Spleen (tissue), 11 donors: ENCODE measurements at regions not wholly inside any gene's neighbourhood (a gene's known extent, or its start where the extent isn't known, plus 50 kb on each side); places are given as distances from the start of the nearest gene placed in this dataset.

Source experiments
- DNase-seq: peaks from one replicate; pipeline ENCODE4 v3.0.0-alpha.2; 2020
- H3K27ac ChIP-seq, 8 donors: fragments of 200-600 bp; sonication (generic) in 7 of 8; 1 replicate in 4 of 8; 2 replicates in 4 of 8; pipeline versions ENCODE4 v1.5.0 to v1.8.0; 2016 to 2021; ENCODE audit warnings: inconsistent platforms in 4 of 8, mild to moderate bottlenecking in 4 of 8, moderate library complexity in 1 of 8
- H3K27me3 ChIP-seq, 7 donors: fragments of 200-600 bp; sonication (generic) in 6 of 7; replicated peaks in 1 of 7; 1 replicate in 4 of 7; 2 replicates in 3 of 7; pipeline versions ENCODE4 v1.5.0 to v1.8.0; 2016 to 2021; ENCODE audit warnings: inconsistent platforms in 3 of 7, mild to moderate bottlenecking in 1 of 7
- H3K36me3 ChIP-seq, 6 donors: fragments of 200-600 bp; sonication (generic) in 5 of 6; 1 replicate in 4 of 6; 2 replicates in 2 of 6; pipeline versions ENCODE4 v1.5.0 to v1.8.0; 2016 to 2021; ENCODE audit warnings: inconsistent platforms in 2 of 6
- H3K4me1 ChIP-seq, 6 donors: fragments of 200-600 bp; sonication (generic) in 5 of 6; 1 replicate in 3 of 6; 2 replicates in 3 of 6; pipeline versions ENCODE4 v1.5.0 to v1.8.0; 2016 to 2021; ENCODE audit warnings: inconsistent platforms in 3 of 6
- H3K4me3 ChIP-seq, 8 donors: fragments of 200-600 bp; sonication (generic) in 7 of 8; 1 replicate in 4 of 8; 2 replicates in 4 of 8; pipeline versions ENCODE4 v1.5.0 to v1.8.0; 2016 to 2021; ENCODE audit warnings: inconsistent platforms in 4 of 8, mild to moderate bottlenecking in 4 of 8, moderate library complexity in 2 of 8
- H3K9me3 ChIP-seq, 8 donors: fragments of 200-600 bp; sonication (generic) in 7 of 8; 1 replicate in 4 of 8; 2 replicates in 4 of 8; pipeline versions ENCODE4 v1.5.0 to v1.8.0; 2016 to 2021; ENCODE audit warnings: inconsistent platforms in 4 of 8
- CTCF ChIP-seq, 11 experiments: fragments of 200-600 bp in 7 of 11; fragments of 450-650 bp in 4 of 11; sonication (generic) in 4 of 11; IDR thresholded peaks in 8 of 11; conservative IDR thresholded peaks in 3 of 11; 1 replicate in 7 of 11; 2 replicates in 4 of 11; pipeline versions ENCODE4 v1.4.0 to v1.8.0; 2016 to 2021; ENCODE audit warnings: antibody characterized with exemption in 11 of 11, inconsistent platforms in 4 of 11, mild to moderate bottlenecking in 1 of 11
- POLR2A ChIP-seq, 3 donors: fragments of 450-650 bp; IDR thresholded peaks; one replicate each; pipeline ENCODE4 v1.5.1; 2017; ENCODE audit warnings: antibody characterized with exemption in 3 of 3, mild to moderate bottlenecking in 1 of 3
- POLR2AphosphoS5 ChIP-seq, 3 donors: sonication (generic); formaldehyde crosslinking; IDR thresholded peaks; one replicate each; pipeline ENCODE4 v1.5.1; 2017; ENCODE audit warnings: antibody characterized with exemption in 3 of 3
- WGBS, 5 donors: extraction: QIAGEN DNeasy Blood & Tissue Kit in 3 of 5; methylation state at CpG; one replicate each; pipeline versions ENCODE4 v1.1.5 to v1.1.7; 2013 to 2018; 5-methylcytosine and 5-hydroxymethylcytosine counted together
- intact Hi-C: fragments of 100-400 bp; cut with DNase I; formaldehyde crosslinking; loops from one replicate; pipeline ENCODE4 v1.15.0; 2023; ENCODE audit warnings: low total_unique reads
- donor health status: healthy with polysubstance abuse.
- donor health status: DM: no; HTN: no; CAD: no; lungs with moderate emphysema.
- donor health status: DM: no; HTN: no; CAD: no.
- donor health status: Bipolar disorder and iron deficiency.
- donor health status: healthy.
- donor health status: DM: no; HTN: no; CAD: no.
- donor health status: DM: yes; HTN: yes; CAD: no.

GRCh38 chr12:28063355-28063880 lies 90.9 kb upstream of the PTHLH start:
- Histone ChIP-seq H3K27ac (peak overlapping the region in 6 of 8 donors; percentile 20 to 64 (median 49)), H3K4me1 (peaks cover 0 to 3% (median 0%) of the 10 kb centered on the region in 6 donors), H3K4me3 (no peak overlapping the region), H3K9me3 (no peaks in the 10 kb centered on the region), H3K36me3 (no peaks in the 10 kb centered on the region), H3K27me3 (no peaks in the 10 kb centered on the region)
- 50 to 70% (median 61%) methylated on average over 2 of the region's 2 CpGs for WGBS, 5 donors
- DNase-seq: no peak
- intact Hi-C loops: no loop called here
- no peak for TF ChIP-seq CTCF (IDR thresholded peaks at IDR 0.05 in 8 of 11, conservative IDR thresholded peaks at IDR 0.05 in 3 of 11)

GRCh38 chr12:28065374-28065773 lies 92.8 kb upstream of the PTHLH start:
- WGBS, 5 donors: 73 to 85% (median 82%) methylated on average over 2 of the region's 2 CpGs
- H3K4me1 ChIP-seq: peaks cover 0 to 3% (median 0%) of the 10 kb centered on the region in 6 donors

GRCh38 chr12:28065889-28066630 lies 93.5 kb upstream of the PTHLH start:
- no peak for DNase-seq
- Histone ChIP-seq H3K36me3 (no peaks in the 10 kb centered on the region), H3K27me3 (no peaks in the 10 kb centered on the region), H3K27ac (no peak overlapping the region), H3K9me3 (peaks cover 0 to 4% (median 2%) of the 10 kb centered on the region in 8 donors), H3K4me1 (peaks cover 0 to 3% (median 0%) of the 10 kb centered on the region in 6 donors), H3K4me3 (no peak overlapping the region)
- intact Hi-C loops: no loop called here
- WGBS, 5 donors: 51 to 76% (median 68%) methylated on average over 1 of the region's 1 CpG
- no peak for TF ChIP-seq POLR2AphosphoS5 (IDR thresholded peaks at IDR 0.05)
- no peak for TF ChIP-seq CTCF (IDR thresholded peaks at IDR 0.05 in 8 of 11, conservative IDR thresholded peaks at IDR 0.05 in 3 of 11)

More at GRCh38 chr12:28065374-28065773, 92.8 kb upstream of the PTHLH start:
- no peak for TF ChIP-seq POLR2A (IDR thresholded peaks at IDR 0.05)
- no peak for TF ChIP-seq POLR2AphosphoS5 (IDR thresholded peaks at IDR 0.05)
- TF ChIP-seq CTCF (IDR thresholded peaks at IDR 0.05 in 8 of 11, conservative IDR thresholded peaks at IDR 0.05 in 3 of 11): no peak
- no peaks in the 10 kb centered on the region for H3K9me3 ChIP-seq
- H3K4me3 ChIP-seq: no peak overlapping the region
- H3K36me3 ChIP-seq: no peaks in the 10 kb centered on the region
- DNase-seq: no peak
- no peaks in the 10 kb centered on the region for H3K27me3 ChIP-seq
- no peak overlapping the region for H3K27ac ChIP-seq
- intact Hi-C loops: no loop called here

GRCh38 chr12:28066879-28067278 lies 94.3 kb upstream of the PTHLH start:
- TF ChIP-seq POLR2AphosphoS5 (IDR thresholded peaks at IDR 0.05): no peak
- no peak for TF ChIP-seq POLR2A (IDR thresholded peaks at IDR 0.05)
- no peak for TF ChIP-seq CTCF (IDR thresholded peaks at IDR 0.05 in 8 of 11, conservative IDR thresholded peaks at IDR 0.05 in 3 of 11)
- no peak overlapping the region for H3K4me3 ChIP-seq
- WGBS, 5 donors: 84 to 95% (median 92%) methylated on average over 1 of the region's 1 CpG
- intact Hi-C loops: no loop called here
- peaks cover 0 to 12% (median 9%) of the 10 kb centered on the region in 8 donors for H3K9me3 ChIP-seq
- peaks cover 0 to 3% (median 0%) of the 10 kb centered on the region in 6 donors for H3K4me1 ChIP-seq
- no peak for DNase-seq
- H3K36me3 ChIP-seq: no peaks in the 10 kb centered on the region
- no peaks in the 10 kb centered on the region for H3K27me3 ChIP-seq
- H3K27ac ChIP-seq: no peak overlapping the region
